ENCODE measurements at regions not wholly inside any gene's neighbourhood (a gene's known extent, or its start where the extent isn't known, plus 50 kb on each side); places are given as distances from the start of the nearest gene placed in this dataset.
"Not testable (repeated sequence)": the region's sequence is repeated elsewhere in the genome, so short reads cannot be mapped to it uniquely, and the experiment has no call there.

DNA sequence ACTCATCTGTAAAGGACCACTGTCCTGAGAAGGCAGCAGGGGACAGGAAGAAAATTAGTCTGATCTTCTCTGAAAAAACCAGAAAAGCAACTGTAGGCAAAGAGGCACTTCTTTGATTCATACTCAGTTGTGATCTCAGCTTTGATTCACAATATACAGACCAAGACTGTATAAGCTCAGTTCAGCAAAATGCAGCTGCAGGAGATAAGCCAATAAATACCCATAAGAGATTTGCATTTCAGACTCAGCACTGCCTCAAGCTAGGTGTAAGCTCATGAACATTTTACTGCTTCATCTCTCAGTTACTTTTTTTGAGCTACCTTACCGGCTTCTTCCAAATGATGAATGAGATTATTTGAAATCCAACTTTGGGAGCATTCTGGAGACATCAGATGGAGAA lies 64.2 kb upstream of the LYZL1 start:
- ATAC-seq, result no peak

DNA sequence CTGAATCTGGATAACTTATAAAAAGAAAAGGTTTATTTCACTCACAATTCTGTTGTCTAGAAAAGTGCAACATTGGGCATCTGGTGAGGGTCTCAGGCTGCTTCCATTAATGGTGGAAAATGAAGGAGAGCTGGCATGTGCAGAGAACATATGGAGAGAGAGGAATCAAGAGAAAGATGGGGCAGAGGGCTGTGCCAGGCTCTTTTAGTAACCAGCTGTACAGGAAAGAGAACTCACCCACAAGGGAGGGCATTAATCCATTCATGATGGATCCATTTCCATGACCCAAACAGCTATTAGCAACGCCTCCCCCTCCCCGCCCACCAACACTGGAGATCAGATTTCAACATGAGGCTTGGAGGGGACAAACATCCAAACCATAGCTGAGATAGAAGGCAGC lies 61.7 kb upstream of the LYZL1 start:
- ATAC-seq, result no peak

DNA sequence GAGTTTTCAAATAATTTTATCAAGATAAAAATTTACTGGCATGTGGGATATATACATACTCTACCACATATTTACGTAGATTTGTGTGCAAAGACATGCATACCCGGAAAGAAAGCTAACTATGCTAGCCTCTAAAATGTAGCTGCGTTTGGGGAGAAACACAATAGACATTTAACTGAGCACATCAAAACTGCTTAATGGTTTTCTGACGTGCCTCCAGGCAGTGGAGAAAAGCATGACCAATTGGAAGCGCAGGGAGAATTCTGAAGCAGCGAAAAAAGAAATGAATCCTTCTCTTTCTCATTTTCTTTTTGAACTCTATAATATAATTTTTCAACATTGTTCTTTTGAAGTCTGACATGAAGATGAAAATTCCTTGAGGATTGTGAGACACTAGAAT lies 60.3 kb upstream of the LYZL1 start:
- no peak for ATAC-seq

DNA sequence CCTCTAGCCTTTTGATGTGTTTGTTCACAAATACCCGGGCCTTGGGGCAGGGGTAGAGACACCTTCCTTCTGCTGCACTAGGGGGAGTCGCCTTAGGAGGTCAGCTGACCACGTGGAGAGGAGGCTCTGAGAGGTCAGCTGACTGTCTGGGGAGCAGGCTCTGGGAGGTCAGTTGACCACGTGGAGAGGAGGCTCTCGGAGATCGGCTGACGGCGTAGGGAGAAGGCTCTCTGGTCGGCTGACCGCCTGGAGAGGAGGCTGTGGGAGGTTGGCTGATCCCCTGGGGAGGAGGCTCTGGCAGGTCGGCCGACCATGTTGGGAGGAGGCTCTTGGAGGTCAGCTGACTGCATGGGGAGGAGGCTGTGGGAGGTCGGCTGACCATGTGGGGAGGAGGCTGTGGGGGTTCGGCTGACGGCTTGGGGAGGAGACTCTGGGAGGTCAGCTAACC lies 59.6 kb upstream of the LYZL1 start:
- no peak for ATAC-seq

DNA sequence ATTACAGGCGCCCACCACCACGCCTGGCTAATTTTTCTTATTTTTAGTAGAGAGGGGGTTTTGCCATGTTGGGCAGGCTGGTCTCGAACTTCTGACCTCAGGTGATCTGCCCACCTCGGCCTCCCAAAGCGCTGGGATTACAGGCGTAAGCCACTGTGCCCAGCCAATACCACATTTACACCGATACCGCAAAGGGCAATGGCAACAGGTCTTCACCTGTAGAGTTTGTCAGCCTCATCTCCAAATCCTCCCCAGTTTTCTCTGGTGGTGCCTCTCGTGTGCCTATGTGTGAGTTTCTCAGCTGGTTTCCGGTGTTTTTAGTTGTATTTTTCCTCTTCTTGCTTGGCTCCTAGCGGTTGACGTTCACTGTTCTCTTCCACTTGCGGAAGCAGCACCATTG lies 52.0 kb upstream of the LYZL1 start:
- not testable (repeated sequence) for ATAC-seq

DNA sequence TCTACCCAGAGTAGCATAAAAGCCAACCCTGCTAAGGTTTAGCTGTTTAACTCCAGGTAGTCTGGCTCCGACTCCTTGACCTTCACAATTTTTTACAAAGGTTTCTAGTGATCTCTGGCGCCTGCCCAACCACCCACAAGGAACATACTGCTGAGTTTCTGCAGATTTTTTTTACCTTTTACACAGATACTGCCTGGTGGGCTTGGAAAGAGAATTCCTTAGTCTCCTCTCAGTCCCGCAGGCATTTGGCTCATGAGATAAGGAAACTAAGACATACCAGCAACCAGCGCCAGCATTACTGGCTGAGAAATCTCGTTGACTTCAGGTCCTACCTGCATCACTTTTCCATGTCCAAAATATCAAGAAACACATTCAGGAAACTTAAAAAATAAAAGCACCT lies 51.1 kb upstream of the LYZL1 start:
- ATAC-seq, result no peak

DNA sequence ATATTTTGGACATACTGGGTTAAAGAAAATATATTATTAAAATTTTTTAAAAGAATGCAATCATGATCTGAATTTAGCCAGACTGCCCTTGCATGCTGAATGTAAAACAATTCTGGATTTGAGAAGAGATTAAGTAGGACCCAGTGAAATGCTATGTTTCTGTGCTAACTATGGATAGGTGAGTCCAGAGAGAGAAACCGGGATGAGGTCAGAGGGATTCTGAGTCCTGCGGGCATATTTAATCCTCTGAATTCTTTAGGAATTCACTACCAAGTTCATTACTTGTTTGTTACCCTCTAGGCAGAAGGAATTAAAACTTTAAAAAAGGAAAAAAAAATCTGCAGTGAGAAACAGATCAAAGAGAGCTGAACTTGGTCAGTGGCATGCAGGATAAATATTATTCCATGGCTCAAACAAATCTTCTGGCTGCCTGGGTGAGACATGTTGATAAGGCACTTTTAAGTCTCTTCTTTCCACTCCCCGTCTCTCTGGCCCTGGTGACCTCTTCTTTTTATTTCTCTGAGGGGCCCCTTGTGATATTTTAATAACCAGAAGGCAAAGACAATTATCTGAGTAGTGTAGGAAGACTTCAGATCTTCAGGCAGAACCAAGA lies 50.2 kb upstream of the LYZL1 start:
- no peak for ATAC-seq

Data from esophagus mucosa (tissue), 1 donor.